Epithelial cell of esophagus (primary cell): ENCODE measurements at regions not wholly inside any gene's neighbourhood (a gene's known extent, or its start where the extent isn't known, plus 50 kb on each side); places are given as distances from the start of the nearest gene placed in this dataset.
A peak's percentile ranks its signal among the peaks of the same experiment; 100 is the strongest.

Experiments used
- DNase-seq: peaks from one replicate; pipeline ENCODE4 v3.0.0; 2010; ENCODE audit warnings: low read depth
- H3K4me3 ChIP-seq: 2 replicates; pipeline ENCODE4 v1.5.1; 2011; ENCODE audit warnings: mild to moderate bottlenecking, low read length, control low read depth
- CTCF ChIP-seq: IDR thresholded peaks from 2 replicates; pipeline ENCODE4 v1.5.1; 2011; ENCODE audit warnings: low read depth, mild to moderate bottlenecking, low read length, control low read depth, inconsistent platforms; ENCODE audit not compliant: insufficient read depth; ENCODE audit errors: missing control alignments

GRCh38 chr1:199936441-199936840 lies 91.1 kb upstream of the NR5A2 start:
- H3K4me3 ChIP-seq, result no peak overlapping the region
- no peak for TF ChIP-seq CTCF
- no peak for DNase-seq

GRCh38 chr1:199937161-199937560 lies 90.3 kb upstream of the NR5A2 start:
- no peak for DNase-seq
- TF ChIP-seq CTCF, result no peak
- H3K4me3 ChIP-seq, result no peak overlapping the region

GRCh38 chr1:199937661-199938060 lies 89.8 kb upstream of the NR5A2 start:
- H3K4me3 ChIP-seq, result no peak overlapping the region
- TF ChIP-seq CTCF, result no peak
- DNase-seq, result no peak

GRCh38 chr1:199944986-199945385 lies 82.5 kb upstream of the NR5A2 start:
- no peak for TF ChIP-seq CTCF
- no peak overlapping the region for H3K4me3 ChIP-seq
- no peak for DNase-seq

- H3K4me3 ChIP-seq, result no peak overlapping the region
- peak; percentile 76 for DNase-seq
- no peak for TF ChIP-seq CTCF
Observed at GRCh38 chr1:199945591-199945990, 81.9 kb upstream of the NR5A2 start.

- no peak overlapping the region for H3K4me3 ChIP-seq
- DNase-seq, result no peak
- no peak for TF ChIP-seq CTCF
Observed at GRCh38 chr1:199946305-199947155, 81.0 kb upstream of the NR5A2 start.
